IMR-90 (cell line): ENCODE measurements at regions not wholly inside any gene's neighbourhood (a gene's known extent, or its start where the extent isn't known, plus 50 kb on each side); places are given as distances from the start of the nearest gene placed in this dataset.

Experiments
- BHLHE40 ChIP-seq: fragments of 150-350 bp; IDR thresholded peaks from 2 replicates; pipeline ENCODE4 v1.6.1; 2016; ENCODE audit warnings: mild to moderate bottlenecking, low read depth, low read length
- CEBPB ChIP-seq: IDR thresholded peaks from 2 replicates; pipeline ENCODE4 v1.6.1; 2012; ENCODE audit warnings: low read depth, low read length, improper control_type of control experiment
- CTCF ChIP-seq: conservative IDR thresholded peaks from 2 replicates; pipeline ENCODE4 v1.5.1; 2012; ENCODE audit warnings: mild to moderate bottlenecking, low read depth, low read length, improper control_type of control experiment
- ELK1 ChIP-seq: fragments of 150-350 bp; IDR thresholded peaks from 2 replicates; pipeline ENCODE4 v1.6.1; 2016; ENCODE audit warnings: low read depth, mild to moderate bottlenecking, low read length, moderate library complexity, borderline replicate concordance
- MXI1 ChIP-seq: IDR thresholded peaks from 2 replicates; pipeline ENCODE4 v1.6.1; 2012; ENCODE audit warnings: low read depth, mild to moderate bottlenecking, low read length, moderate library complexity, borderline replicate concordance
- NFE2L2 ChIP-seq: fragments of 150-350 bp; IDR thresholded peaks from 2 replicates; pipeline ENCODE4 v1.6.1; 2016; ENCODE audit warnings: low read depth, mild to moderate bottlenecking, low read length
- POLR2A ChIP-seq: IDR thresholded peaks from 2 replicates; pipeline ENCODE4 v1.6.1; 2012; ENCODE audit warnings: mild to moderate bottlenecking, low read depth, low read length
- RAD21 ChIP-seq: IDR thresholded peaks from 2 replicates; pipeline ENCODE4 v1.6.1; 2012; ENCODE audit warnings: low read length, improper control_type of control experiment
- RCOR1 ChIP-seq: IDR thresholded peaks from 2 replicates; pipeline ENCODE4 v1.6.1; 2012; ENCODE audit warnings: mild to moderate bottlenecking, low read length, improper control_type of control experiment; ENCODE audit not compliant: insufficient replicate concordance
- SMC3 ChIP-seq: fragments of 150-350 bp; IDR thresholded peaks from 2 replicates; pipeline ENCODE4 v1.6.1; 2016; ENCODE audit warnings: low read depth, mild to moderate bottlenecking, antibody characterized with exemption, low read length, moderate library complexity

- TF ChIP-seq CEBPB (no peak), MXI1 (no peak), CTCF (no peak), RCOR1 (no peak), SMC3 (no peak), POLR2A (no peak), NFE2L2 (no peak), RAD21 (no peak), BHLHE40 (no peak), ELK1 (no peak)
Measured at GRCh38 chr6:22519237-22519636, 50.1 kb upstream of the HDGFL1 start.
